ENCODE measurements at regions not wholly inside any gene's neighbourhood (a gene's known extent, or its start where the extent isn't known, plus 50 kb on each side); places are given as distances from the start of the nearest gene placed in this dataset.

DNA sequence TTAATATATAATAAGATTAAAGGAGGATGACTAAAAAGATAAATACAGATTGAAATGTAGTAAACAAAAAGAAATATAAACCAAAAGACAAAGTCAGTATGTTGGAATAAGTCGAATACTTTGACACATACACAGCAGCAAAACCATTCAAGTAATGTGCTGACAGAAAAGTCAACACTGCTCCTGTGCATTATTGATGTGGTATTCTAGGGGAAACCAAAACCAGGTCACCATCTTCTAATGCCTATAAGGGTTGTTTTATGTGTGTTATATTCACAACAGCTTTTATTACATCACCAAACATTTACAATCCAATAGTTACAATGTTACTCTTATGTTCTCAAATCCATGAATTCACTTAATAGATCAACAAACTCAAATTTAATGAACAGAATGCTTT is 111.8 kb upstream of the DKK2 start:
- intact Hi-C loops (cut with DNase I), result no loop called here
- no peak for ATAC-seq

DNA sequence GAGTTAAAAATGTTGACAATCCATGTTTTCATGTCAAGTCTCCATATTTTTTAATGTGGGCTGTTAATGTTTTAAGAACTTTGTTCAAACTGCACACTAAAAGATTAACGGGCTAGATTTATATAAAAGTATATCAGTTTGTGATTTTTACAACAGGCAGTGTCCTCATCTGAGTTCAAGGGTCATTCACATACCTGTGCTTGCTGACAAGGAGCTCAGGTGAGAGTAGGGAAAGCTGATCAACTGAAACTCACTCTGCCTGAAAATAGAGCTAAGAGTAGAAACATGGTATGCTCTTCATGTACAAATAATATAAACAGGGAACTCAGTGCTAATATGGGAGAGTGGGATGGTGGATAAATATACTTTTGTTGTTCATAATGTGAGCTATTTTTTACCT is 102.3 kb upstream of the DKK2 start:
- DNase-seq (ENCODE audit: missing footprints) (no peak), ATAC-seq (no peak)
- intact Hi-C loops (cut with DNase I), result no loop called here

More for the DNA sequence above, 111.8 kb upstream of the DKK2 start:
- no peak for DNase-seq (ENCODE audit: missing footprints)

DNA sequence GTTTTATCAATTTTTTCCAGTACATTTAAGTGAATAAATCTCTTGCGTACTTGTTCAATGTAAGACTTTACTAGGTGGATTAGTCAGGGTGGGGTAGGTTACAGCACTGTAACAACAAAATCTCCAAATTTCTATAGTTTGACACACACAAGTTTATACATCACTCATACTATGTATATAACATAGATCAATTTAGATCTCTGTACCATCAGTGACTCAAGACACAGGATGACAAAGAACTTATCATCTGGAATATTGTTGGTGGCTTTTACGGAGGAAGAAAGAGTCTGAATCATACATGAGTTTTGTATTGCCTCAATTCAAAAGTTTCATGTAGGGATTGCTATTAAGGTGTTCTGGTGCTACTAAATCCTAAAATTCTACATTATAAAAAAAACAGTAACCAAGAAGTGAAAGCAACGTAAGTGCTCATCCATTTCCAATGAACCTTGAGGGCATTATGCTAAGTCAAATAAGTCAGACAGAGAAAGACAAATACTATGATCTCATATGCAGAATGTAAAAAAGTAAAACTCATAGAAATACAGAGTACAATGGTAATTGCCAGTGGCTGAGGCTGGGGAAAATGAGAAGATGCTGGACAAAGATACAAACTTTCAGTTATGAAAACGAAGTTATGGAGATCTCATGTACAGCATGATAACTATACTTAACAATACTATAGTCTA is 98.0 kb upstream of the DKK2 start:
- ATAC-seq, result no peak
- intact Hi-C loops (cut with DNase I), result no loop called here
- DNase-seq (ENCODE audit: missing footprints), result no peak

DNA sequence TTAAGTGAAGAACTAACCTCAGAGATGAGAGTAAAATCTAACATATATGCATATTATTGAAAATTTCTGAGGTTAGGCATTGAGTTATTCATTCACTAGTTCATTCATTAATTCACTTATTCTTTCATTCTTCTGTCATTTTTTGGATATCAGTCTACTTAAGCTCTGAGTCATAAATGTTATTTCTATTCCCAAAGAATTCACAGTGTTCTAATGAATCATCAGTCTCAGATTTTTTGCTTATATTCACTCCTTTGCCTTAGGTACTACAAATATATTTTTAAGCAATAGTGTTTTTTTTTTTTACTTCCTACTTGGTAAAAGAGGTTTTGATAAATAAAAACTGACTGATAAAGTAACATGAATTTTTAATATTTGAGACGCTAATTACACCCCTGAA is 95.2 kb upstream of the DKK2 start:
- no peak for ATAC-seq
- no peak for DNase-seq (ENCODE audit: missing footprints)
- intact Hi-C loops (cut with DNase I), result no loop called here

DNA sequence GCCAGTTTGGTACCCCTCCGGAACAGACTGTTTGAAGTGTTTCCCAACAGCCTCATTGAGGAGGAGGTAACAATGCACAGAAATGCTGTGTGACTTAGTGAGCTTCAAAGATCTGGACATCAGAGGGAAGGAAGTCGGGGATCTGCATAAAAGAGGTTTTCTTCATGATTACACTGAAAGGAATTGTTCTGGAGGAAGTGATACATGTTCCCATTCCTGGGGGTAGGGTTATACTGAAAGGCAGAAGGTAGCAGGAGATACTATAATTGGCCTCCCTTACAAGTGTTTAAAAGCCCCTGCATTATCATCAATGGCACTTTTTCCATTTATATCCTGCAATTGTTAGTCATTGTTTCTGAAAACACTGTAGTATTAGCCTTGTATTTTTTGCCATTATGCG is 94.0 kb upstream of the DKK2 start:
- intact Hi-C loops (cut with DNase I), result no loop called here
- no peak for DNase-seq (ENCODE audit: missing footprints)
- ATAC-seq, result no peak

DNA sequence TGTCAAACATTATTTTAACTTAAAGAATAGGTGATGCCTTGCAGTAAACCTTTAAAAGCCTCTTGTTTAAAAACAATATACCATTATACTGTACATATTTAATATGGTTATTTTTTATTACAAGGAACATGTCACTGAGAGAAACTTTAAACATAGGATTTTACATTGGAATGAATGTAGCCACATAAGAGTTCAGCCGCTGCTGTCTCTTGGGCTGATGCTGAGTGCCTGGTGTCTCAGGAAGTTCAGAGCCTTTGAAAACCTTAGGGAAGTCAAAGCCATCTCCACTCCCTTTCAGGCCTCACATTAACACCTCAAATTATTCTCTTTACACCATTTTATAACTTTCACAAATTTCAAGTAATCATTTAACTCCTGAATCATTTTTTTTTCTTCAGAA is 93.5 kb upstream of the DKK2 start:
- intact Hi-C loops (cut with DNase I), result no loop called here
- DNase-seq (ENCODE audit: missing footprints) (no peak), ATAC-seq (no peak)

DNA sequence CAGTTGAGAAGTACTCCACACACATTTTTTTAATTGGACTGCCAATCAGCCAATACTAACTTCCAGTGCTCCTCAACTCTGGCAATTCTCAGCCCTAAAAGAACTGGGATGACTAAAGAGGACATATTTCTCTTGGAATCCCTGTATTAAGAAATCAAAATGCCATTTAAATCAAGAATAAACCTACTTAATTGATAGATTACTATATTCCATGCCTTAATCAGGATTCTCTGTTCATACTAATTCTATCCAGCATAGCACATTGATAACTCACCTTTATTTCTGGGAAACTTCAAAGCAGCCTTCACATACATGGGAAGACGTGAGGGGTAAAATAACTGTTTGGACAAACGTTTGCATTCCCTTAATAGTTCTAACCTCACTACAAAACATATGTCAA is 93.0 kb upstream of the DKK2 start:
- no peak for DNase-seq (ENCODE audit: missing footprints)
- intact Hi-C loops (cut with DNase I), result no loop called here

DNA sequence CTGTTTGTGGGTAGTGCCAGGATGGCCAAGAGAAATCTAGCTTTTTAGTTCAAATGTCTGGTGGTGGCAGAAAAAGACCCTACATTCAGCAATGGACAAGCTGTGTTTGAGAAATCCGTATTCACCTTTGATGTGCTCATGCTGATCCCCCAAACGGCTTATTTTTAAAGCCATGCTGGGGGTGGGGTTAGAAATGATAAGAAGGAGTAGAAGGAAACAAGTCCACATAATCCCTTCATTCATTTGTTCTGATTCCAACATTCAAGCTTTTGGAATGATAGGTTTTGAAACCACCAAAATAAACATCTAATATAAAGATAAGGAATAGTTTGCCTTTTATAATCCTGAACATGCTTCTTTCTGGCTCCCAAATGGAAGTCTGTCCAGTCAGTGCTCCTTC is 92.0 kb upstream of the DKK2 start:
- intact Hi-C loops (cut with DNase I), result no loop called here
- no peak for ATAC-seq
- DNase-seq (ENCODE audit: missing footprints), result no peak

More for the DNA sequence above, 93.0 kb upstream of the DKK2 start:
- ATAC-seq, result no peak

DNA sequence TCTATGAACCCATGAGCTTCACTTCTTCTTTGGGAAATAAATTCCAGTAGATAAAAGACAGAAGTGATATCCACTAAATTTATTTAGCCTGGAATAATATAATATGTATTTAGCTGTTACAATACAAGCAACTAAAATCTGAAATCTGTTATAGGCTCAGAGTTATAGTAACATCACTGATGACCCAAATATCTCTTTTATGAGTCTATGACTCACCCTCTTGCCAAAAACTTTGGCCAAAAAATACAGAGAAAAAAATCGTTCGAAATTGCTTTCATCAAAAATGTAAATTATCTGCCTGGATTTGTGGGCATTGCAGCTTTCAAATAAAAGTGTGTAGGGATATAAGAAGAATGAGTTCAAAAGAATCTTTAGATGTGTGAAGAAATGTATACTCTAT is 89.4 kb upstream of the DKK2 start:
- ATAC-seq (no peak), DNase-seq (ENCODE audit: missing footprints) (no peak)
- intact Hi-C loops (cut with DNase I), result no loop called here

DNA sequence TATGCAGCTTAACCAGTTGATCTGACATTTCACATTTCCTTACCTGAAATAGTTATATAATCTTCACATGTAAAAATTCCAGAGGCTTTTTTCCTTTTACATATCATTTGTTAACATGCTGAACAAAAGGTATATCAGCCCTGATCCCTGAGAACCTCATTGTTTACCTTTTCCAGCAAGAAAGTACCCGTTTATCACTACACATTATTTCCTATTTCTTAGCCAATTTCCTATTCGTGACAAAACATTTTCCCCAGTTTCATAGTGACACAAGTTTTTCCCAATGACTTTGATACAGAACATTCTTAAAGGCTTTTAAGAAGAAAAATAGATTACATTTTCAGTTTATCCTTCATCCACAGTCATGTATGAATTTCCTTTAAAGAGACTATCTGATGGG is 86.6 kb upstream of the DKK2 start:
- DNase-seq (ENCODE audit: missing footprints), result no peak
- no peak for ATAC-seq
- intact Hi-C loops (cut with DNase I), result no loop called here

DNA sequence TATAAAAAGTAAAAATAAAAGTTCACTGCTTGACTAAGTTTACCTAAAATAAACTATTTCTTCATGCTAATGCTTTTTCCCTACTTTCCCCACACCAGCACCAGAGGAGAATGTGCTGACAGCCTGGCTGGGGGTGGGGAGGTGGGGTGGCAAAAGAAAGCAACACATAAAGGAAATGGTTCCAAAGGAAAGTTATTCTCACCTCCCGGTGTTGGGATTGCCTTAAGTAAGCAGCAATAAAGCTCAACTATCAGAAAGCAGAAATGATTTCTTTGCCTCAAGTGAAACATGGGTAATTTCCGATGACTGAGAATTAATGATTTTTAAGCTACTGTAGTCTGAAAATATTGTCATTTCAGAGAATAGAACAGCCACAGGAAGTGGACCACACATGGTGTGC is 84.5 kb upstream of the DKK2 start:
- intact Hi-C loops (cut with DNase I), result no loop called here
- DNase-seq (ENCODE audit: missing footprints), result no peak
- no peak for ATAC-seq

DNA sequence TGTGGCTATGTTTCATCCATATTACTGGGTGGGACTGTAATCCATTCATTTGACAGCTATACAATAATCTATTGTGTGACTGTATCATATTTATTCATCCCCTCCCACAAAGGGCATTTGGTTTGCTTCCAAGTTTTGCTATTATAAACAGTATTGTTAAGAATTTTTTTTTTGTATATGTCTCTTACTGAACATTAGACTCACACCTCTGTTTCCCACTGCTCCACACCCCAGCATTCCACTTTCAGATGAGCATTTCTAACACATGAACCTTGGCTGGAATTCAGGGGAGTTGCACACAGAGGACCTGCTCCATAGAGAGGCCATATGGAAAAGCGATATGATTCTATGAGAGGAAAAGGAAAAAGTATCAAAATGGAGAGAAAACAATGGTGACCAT is 81.6 kb upstream of the DKK2 start:
- intact Hi-C loops (cut with DNase I), result no loop called here
- DNase-seq (ENCODE audit: missing footprints) (no peak), ATAC-seq (no peak)

DNA sequence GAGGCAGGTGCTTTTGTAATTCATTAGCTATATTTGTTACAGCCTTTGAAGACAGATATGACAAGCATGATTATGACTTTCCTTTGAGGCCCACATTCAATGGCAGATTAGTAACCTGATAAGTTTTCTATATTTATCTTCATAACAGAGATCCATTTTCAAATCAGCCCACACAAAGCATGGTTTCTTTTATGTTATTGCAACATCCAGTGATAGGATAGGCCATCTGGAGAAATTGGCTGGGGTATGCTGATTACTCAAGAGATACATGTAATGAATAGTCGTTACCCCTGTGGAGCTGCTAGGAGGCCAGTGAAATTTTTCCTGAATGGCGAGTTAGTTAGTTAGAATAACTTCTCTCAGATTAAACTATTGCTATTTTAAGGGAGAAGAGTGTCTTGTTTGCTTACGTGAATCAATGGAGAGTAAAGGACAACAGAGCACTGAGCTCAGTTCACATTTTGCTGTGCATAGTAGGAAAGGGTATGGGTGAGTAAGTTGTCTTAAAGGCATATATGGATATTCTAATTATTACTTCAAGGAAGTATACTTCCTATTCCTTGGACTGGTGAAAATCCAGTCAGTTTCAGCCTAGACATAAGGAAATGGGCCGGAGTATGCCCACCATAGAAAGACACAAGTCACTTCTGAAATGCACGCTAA is 79.2 kb upstream of the DKK2 start:
- intact Hi-C loops (cut with DNase I), result no loop called here
- ATAC-seq, result no peak
- DNase-seq (ENCODE audit: missing footprints), result no peak

DNA sequence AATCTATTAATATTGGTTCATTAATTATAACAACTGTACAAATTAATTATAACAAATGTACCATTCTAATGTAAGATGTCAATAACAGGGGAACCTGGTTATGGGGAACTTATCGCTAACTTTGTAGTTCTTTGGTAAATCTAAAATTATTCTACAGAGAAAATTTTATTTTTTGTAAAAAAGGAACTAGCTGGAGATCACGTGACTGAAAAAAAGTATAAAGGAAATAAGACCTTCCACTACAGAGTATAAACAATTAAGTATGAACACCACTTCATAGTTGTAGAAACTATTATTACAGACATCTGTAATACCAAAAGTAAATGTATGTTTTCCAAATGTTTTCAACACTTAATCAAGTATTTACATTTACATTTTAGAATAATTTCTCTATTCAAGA is 77.9 kb upstream of the DKK2 start:
- DNase-seq (ENCODE audit: missing footprints) (no peak), ATAC-seq (no peak)
- intact Hi-C loops (cut with DNase I), result no loop called here

DNA sequence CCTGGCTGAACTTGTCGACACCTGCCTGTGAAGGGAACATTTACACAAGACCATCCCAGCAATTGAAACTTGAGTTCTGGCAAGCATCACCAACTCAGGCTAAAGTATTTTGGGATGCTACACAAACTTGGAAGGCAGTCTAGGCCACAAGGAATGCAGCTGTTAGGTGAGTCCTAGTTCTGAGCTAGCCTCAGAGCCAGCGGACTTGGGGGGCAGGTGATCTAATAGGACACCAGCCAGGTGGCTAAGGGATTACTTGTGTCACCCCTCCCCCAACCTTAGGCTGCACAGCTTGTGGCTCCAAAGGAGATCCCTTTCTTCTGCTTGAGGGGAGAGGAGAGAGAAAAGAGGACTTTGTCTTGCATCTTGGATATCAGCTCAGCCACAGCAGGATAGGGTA is 62.3 kb upstream of the DKK2 start:
- DNase-seq (ENCODE audit: missing footprints), result no peak
- intact Hi-C loops (cut with DNase I), result no loop called here
- ATAC-seq, result no peak

DNA sequence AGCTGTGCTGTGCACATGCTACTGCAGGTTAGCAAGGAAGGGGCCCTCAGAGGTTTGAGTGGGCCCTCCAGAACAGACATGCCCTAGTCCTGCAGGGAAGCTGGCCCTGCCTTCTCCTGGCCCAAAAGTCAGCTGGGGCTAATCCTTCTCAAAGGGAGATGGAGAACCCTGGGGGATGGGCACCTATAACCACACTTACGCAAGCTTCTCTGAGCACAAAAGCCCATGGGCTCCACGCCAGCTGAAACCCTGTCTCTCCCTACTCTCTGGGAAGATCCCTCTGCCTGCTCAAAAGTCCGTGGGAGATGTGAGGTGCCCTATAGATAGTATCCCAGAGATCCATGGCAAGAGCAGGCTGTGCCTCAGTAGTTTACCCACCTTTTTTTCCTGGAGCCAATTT is 58.9 kb upstream of the DKK2 start:
- intact Hi-C loops (cut with DNase I), result no loop called here
- ATAC-seq (no peak), DNase-seq (ENCODE audit: missing footprints) (no peak)

DNA sequence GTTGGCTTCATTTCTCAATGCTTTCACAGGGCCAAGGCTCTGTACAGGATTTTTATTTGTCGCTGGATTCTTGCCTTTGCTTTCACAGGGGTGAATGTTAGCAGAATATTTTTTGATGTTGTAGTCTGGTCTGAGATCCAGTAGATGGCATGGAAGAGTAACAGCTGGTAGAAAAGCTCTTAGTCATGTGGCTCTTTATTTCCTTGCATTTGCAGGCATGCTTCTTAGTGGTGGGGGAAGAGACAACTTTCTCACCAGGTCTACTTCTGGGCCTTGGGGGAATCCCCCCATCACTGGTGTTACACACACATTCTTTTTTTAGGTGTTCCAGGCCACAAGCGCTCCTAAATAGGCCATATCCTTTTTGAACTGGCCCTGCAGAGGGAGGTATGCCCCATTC is 58.2 kb upstream of the DKK2 start:
- intact Hi-C loops (cut with DNase I), result no loop called here
- no peak for DNase-seq (ENCODE audit: missing footprints)
- ATAC-seq, result no peak

All from Right ventricle myocardium inferior (tissue), 1 donor.